ENCODE measurements at regions not wholly inside any gene's neighbourhood (a gene's known extent, or its start where the extent isn't known, plus 50 kb on each side); places are given as distances from the start of the nearest gene placed in this dataset.
"Not testable (repeated sequence)": the region's sequence is repeated elsewhere in the genome, so short reads cannot be mapped to it uniquely, and the experiment has no call there.

GRCh38 chrX:40253771-40254170, 156.0 kb upstream of the BCOR start:
- TF ChIP-seq ZNF274 (IDR thresholded peaks at IDR 0.05; ENCODE audit: low read depth, low read length): no peak
- H3K4me3 ChIP-seq (ENCODE audit: low read length): no peak overlapping the region

GRCh38 chrX:40249582-40249981, 151.8 kb upstream of the BCOR start:
- TF ChIP-seq ZNF274 (IDR thresholded peaks at IDR 0.05; ENCODE audit: low read depth, low read length): no peak
- H3K4me3 ChIP-seq (ENCODE audit: low read length): no peak overlapping the region

GRCh38 chrX:40248822-40249221, 151.1 kb upstream of the BCOR start:
- no peak for TF ChIP-seq ZNF274 (IDR thresholded peaks at IDR 0.05; ENCODE audit: low read depth, low read length)

GRCh38 chrX:40247848-40248622, 150.3 kb upstream of the BCOR start:
- TF ChIP-seq ZNF274 (IDR thresholded peaks at IDR 0.05; ENCODE audit: low read depth, low read length): no peak

More at GRCh38 chrX:40248822-40249221, 151.1 kb upstream of the BCOR start:
- H3K4me3 ChIP-seq (ENCODE audit: low read length): no peak overlapping the region

GRCh38 chrX:40247382-40247781, 149.6 kb upstream of the BCOR start:
- no peak for TF ChIP-seq ZNF274 (IDR thresholded peaks at IDR 0.05; ENCODE audit: low read depth, low read length)

More at GRCh38 chrX:40247848-40248622, 150.3 kb upstream of the BCOR start:
- H3K4me3 ChIP-seq (ENCODE audit: low read length): no peak overlapping the region

GRCh38 chrX:40245488-40246071, 147.8 kb upstream of the BCOR start:
- TF ChIP-seq ZNF274 (IDR thresholded peaks at IDR 0.05; ENCODE audit: low read depth, low read length): no peak
- H3K4me3 ChIP-seq (ENCODE audit: low read length): no peak overlapping the region

More at GRCh38 chrX:40247382-40247781, 149.6 kb upstream of the BCOR start:
- no peak overlapping the region for H3K4me3 ChIP-seq (ENCODE audit: low read length)

- no peak overlapping the region for H3K4me3 ChIP-seq (ENCODE audit: low read length)
- no peak for TF ChIP-seq ZNF274 (IDR thresholded peaks at IDR 0.05; ENCODE audit: low read depth, low read length)
Measured at GRCh38 chrX:40244980-40245379, 147.2 kb upstream of the BCOR start.

- H3K4me3 ChIP-seq (ENCODE audit: low read length): no peak overlapping the region
- TF ChIP-seq ZNF274 (IDR thresholded peaks at IDR 0.05; ENCODE audit: low read depth, low read length): no peak
Measured at GRCh38 chrX:40243755-40244515, 146.2 kb upstream of the BCOR start.

DNA sequence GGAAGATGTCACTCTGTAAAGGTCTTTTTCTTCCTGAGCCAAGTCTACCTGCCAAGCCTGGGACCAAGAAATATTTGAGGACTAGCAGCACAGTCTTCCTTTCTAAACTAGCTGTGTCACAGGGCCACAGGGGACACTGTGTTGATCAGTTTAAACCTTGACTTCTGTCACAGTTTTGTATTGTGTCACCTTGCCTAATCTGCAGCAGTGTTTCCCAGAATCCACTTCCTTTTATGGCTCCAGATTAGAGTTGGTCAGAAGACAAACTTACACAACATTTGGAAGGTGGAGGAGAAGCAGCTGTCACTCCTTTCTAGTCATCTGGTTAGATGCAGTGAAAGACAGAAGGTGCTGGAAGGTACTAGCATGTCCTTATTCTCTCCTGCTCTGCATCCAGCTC, 143.1 kb upstream of the BCOR start:
- TF ChIP-seq ZNF274 (IDR thresholded peaks at IDR 0.05; ENCODE audit: low read depth, low read length): no peak
- no peak overlapping the region for H3K4me3 ChIP-seq (ENCODE audit: low read length)

DNA sequence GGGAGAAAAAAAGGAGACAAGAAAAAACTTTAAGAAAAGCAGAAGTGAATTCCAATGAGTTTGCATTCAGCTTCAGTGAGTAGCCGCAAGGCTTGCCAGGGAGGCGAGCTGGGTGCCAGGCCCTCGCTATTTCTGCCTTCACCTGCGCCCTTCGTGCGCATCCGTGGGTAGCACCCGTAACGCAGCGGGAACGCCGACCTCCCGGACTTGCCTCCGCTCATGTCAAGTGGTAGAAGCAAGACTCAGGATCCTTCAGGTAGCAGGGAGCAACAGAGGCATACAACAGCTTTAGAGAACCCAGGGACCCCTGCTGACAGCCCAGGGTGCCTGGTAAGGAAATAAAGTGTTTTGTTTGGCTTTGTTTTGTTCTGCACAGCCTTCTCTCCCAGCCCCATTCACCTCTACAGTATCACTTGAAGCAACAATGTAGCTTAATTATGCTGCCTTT, 140.0 kb upstream of the BCOR start:
- TF ChIP-seq ZNF274 (IDR thresholded peaks at IDR 0.05; ENCODE audit: low read depth, low read length): no peak
- no peak overlapping the region for H3K4me3 ChIP-seq (ENCODE audit: low read length)

- H3K4me3 ChIP-seq (ENCODE audit: low read length): no peak overlapping the region
- TF ChIP-seq ZNF274 (IDR thresholded peaks at IDR 0.05; ENCODE audit: low read depth, low read length): no peak
Measured at GRCh38 chrX:40230646-40231045, 132.9 kb upstream of the BCOR start.

GRCh38 chrX:40227125-40227524, 129.4 kb upstream of the BCOR start:
- H3K4me3 ChIP-seq (ENCODE audit: low read length): no peak overlapping the region
- TF ChIP-seq ZNF274 (IDR thresholded peaks at IDR 0.05; ENCODE audit: low read depth, low read length): no peak

GRCh38 chrX:40224658-40225057, 126.9 kb upstream of the BCOR start:
- no peak overlapping the region for H3K4me3 ChIP-seq (ENCODE audit: low read length)

DNA sequence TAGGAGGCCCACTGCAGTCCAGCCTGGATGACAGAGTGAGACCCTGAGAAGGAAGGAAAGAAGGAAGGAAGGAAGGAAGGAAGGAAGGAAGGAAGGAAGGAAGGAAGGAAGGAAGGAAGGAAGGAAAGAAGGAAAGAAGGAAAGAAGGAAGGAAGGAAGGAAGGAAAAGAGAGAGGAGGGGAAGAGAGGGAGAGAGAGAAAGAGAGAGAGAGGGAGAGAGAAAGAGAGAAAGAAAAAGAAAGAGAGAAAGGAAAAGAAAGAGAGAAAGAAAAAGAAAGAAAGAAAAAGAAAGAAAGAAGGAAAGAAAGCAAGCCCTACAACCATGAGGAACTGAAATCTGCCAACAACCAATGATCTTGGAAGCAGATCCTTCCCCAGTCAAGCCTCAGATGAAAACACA, 124.9 kb upstream of the BCOR start:
- H3K4me3 ChIP-seq (ENCODE audit: low read length): not testable (repeated sequence)

More at GRCh38 chrX:40224658-40225057, 126.9 kb upstream of the BCOR start:
- TF ChIP-seq ZNF274 (IDR thresholded peaks at IDR 0.05; ENCODE audit: low read depth, low read length): no peak

DNA sequence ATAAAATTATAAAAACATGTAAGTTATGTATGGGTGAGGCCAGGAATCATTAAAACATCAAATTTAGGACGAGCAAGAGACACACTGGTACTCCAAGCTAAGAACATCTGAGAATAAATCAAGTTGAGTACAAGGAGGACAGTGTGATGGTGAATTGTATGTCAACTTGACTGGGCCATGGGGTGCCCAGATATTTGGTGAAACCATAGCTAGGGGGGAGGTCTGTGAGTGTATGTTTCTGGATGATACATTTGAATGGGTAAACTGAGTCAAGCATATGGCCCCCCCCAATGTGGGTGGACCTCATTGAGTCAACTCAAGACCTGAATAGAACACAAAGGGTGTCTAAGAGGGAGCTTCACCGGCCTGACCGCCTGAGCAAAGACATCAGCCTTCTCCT, 115.3 kb upstream of the BCOR start:
- no peak for TF ChIP-seq ZNF274 (IDR thresholded peaks at IDR 0.05; ENCODE audit: low read depth, low read length)
- no peak overlapping the region for H3K4me3 ChIP-seq (ENCODE audit: low read length)

Data from GM08714 (cell line).